H9 (cell line): ENCODE measurements at regions not wholly inside any gene's neighbourhood (a gene's known extent, or its start where the extent isn't known, plus 50 kb on each side); places are given as distances from the start of the nearest gene placed in this dataset.

ENCODE experiments used
- DNase-seq: peaks from one replicate; pipeline ENCODE4 v3.0.0-alpha.2; 2017
- H2AFZ ChIP-seq: one replicate; pipeline ENCODE4 v1.6.1; 2013; ENCODE audit warnings: mild to moderate bottlenecking, low read length, control low read depth, moderate library complexity
- H2AK5ac ChIP-seq: 2 replicates; pipeline ENCODE4 v1.6.1; 2013; ENCODE audit warnings: low read length, control low read depth, mixed read lengths; ENCODE audit not compliant: insufficient read length
- H2BK120ac ChIP-seq: one replicate; pipeline ENCODE4 v1.6.1; 2013; ENCODE audit warnings: low read depth, mild to moderate bottlenecking, low read length, control low read depth, inconsistent platforms; ENCODE audit not compliant: poor library complexity, severe bottlenecking
- H2BK12ac ChIP-seq: 2 replicates; pipeline ENCODE4 v1.6.1; 2013; ENCODE audit warnings: low read length, control low read depth, mixed read lengths, low read depth; ENCODE audit not compliant: insufficient read length
- H2BK15ac ChIP-seq: 2 replicates; pipeline ENCODE4 v1.6.1; 2013; ENCODE audit warnings: low read depth, low read length, control low read depth
- H2BK20ac ChIP-seq: one replicate; pipeline ENCODE4 v1.6.1; 2013; ENCODE audit warnings: low read depth, mild to moderate bottlenecking, low read length, control low read depth, inconsistent platforms; ENCODE audit not compliant: poor library complexity, severe bottlenecking
- H2BK5ac ChIP-seq: 2 replicates; pipeline ENCODE4 v1.6.1; 2013; ENCODE audit warnings: low read length, control low read depth, mixed read lengths; ENCODE audit not compliant: insufficient read length
- H3K14ac ChIP-seq: 2 replicates; pipeline ENCODE4 v1.6.1; 2013; ENCODE audit warnings: low read length, control low read depth; ENCODE audit not compliant: insufficient read depth
- H3K18ac ChIP-seq: 2 replicates; pipeline ENCODE4 v1.6.1; 2013; ENCODE audit warnings: low read depth, mild to moderate bottlenecking, mixed read lengths, low read length, control low read depth; ENCODE audit not compliant: insufficient read length
- H3K23ac ChIP-seq: 2 replicates; pipeline ENCODE4 v1.6.1; 2013; ENCODE audit warnings: low read length, control low read depth, mixed read lengths, low read depth; ENCODE audit not compliant: insufficient read length
- H3K23me2 ChIP-seq: 2 replicates; pipeline ENCODE4 v1.6.1; 2013; ENCODE audit warnings: low read depth, mild to moderate bottlenecking, mixed read lengths, low read length, control low read depth; ENCODE audit not compliant: insufficient read length, poor library complexity, severe bottlenecking
- H3K27ac ChIP-seq: 2 replicates; pipeline ENCODE4 v1.5.1; 2013; ENCODE audit warnings: low read length, control low read depth, mixed read lengths, low read depth; ENCODE audit not compliant: insufficient read length
- H3K27me3 ChIP-seq: 2 replicates; pipeline ENCODE4 v1.6.1; 2013; ENCODE audit warnings: low read length, control low read depth, inconsistent platforms; ENCODE audit not compliant: insufficient read depth
- H3K4ac ChIP-seq: 2 replicates; pipeline ENCODE4 v1.6.1; 2013; ENCODE audit warnings: low read depth, mild to moderate bottlenecking, control low read depth, inconsistent platforms, low read length, moderate library complexity
- H3K4me1 ChIP-seq: 2 replicates; pipeline ENCODE4 v1.6.1; 2013; ENCODE audit warnings: low read length, control low read depth, inconsistent platforms; ENCODE audit not compliant: insufficient read depth
- H3K4me2 ChIP-seq: 2 replicates; pipeline ENCODE4 v1.6.1; 2013; ENCODE audit warnings: low read length, control low read depth, mixed read lengths; ENCODE audit not compliant: insufficient read length, insufficient read depth
- H3K56ac ChIP-seq: 2 replicates; pipeline ENCODE4 v1.6.1; 2013; ENCODE audit warnings: low read depth, mild to moderate bottlenecking, mixed read lengths, low read length, control low read depth; ENCODE audit not compliant: insufficient read length
- H3K79me1 ChIP-seq: 2 replicates; pipeline ENCODE4 v1.6.1; 2013; ENCODE audit warnings: low read depth, mild to moderate bottlenecking, moderate library complexity, low read length, control low read depth, inconsistent platforms; ENCODE audit not compliant: insufficient read depth, poor library complexity, severe bottlenecking
- H3K79me2 ChIP-seq: 2 replicates; pipeline ENCODE4 v1.6.1; 2013; ENCODE audit warnings: low read length, control low read depth, inconsistent platforms; ENCODE audit not compliant: insufficient read depth
- H3K9ac ChIP-seq: 2 replicates; pipeline ENCODE4 v1.6.1; 2013; ENCODE audit warnings: low read length, control low read depth, mixed read lengths; ENCODE audit not compliant: insufficient read length; ENCODE audit errors: extremely low read depth
- H3K9me3 ChIP-seq: one replicate; pipeline ENCODE4 v1.6.1; 2013; ENCODE audit warnings: low read depth, low read length, inconsistent platforms; ENCODE audit not compliant: control insufficient read depth
- H3T11ph ChIP-seq: one replicate; pipeline ENCODE4 v1.6.1; 2013; ENCODE audit warnings: mild to moderate bottlenecking, low read length, control low read depth, inconsistent platforms
- H4K20me1 ChIP-seq: one replicate; pipeline ENCODE4 v1.6.1; 2013; ENCODE audit not compliant: control insufficient read depth, insufficient read length, insufficient read depth
- H4K5ac ChIP-seq: 2 replicates; pipeline ENCODE4 v1.6.1; 2013; ENCODE audit warnings: low read depth, mild to moderate bottlenecking, mixed read lengths, low read length, control low read depth; ENCODE audit not compliant: insufficient read length
- H4K8ac ChIP-seq: replicated peaks from 2 replicates; pipeline ENCODE4 v1.6.1; 2013; ENCODE audit warnings: low read length, control low read depth, mixed read lengths, low read depth; ENCODE audit not compliant: insufficient read length
- H4K91ac ChIP-seq: 2 replicates; pipeline ENCODE4 v1.6.1; 2013; ENCODE audit warnings: low read depth, mild to moderate bottlenecking, moderate library complexity, mixed read lengths, low read length, control low read depth; ENCODE audit not compliant: insufficient read length
- H3K27ac Mint-ChIP-seq, 3 experiments: 2 replicates in 2 of 3; 3 replicates in 1 of 3; pipeline ENCODE4 v1.8.0; 2020 to 2021; ENCODE audit warnings: mixed read lengths in 3 of 3, mild to moderate bottlenecking in 1 of 3, moderate library complexity in 1 of 3
- H3K27me3 Mint-ChIP-seq: 2 replicates; pipeline ENCODE4 v1.8.0; 2021; ENCODE audit warnings: low read depth, mild to moderate bottlenecking, moderate library complexity, mixed read lengths
- H3K36me3 Mint-ChIP-seq, 3 experiments: 2 replicates in 2 of 3; 3 replicates in 1 of 3; pipeline ENCODE4 v1.8.0; 2020 to 2021; ENCODE audit warnings: low read depth in 3 of 3, mixed read lengths in 3 of 3; ENCODE audit not compliant: insufficient read depth in 1 of 3
- H3K4me1 Mint-ChIP-seq, 2 experiments: 2 replicates each; pipeline ENCODE4 v1.8.0; 2020; ENCODE audit warnings: mixed read lengths in 2 of 2
- H3K4me3 Mint-ChIP-seq, 2 experiments: 2 replicates in 1 of 2; 3 replicates in 1 of 2; pipeline ENCODE4 v1.8.0; 2020 to 2021; ENCODE audit warnings: mild to moderate bottlenecking in 2 of 2, mixed read lengths in 2 of 2, moderate library complexity in 1 of 2
- H3K9me3 Mint-ChIP-seq, 2 experiments: 2 replicates in 1 of 2; 3 replicates in 1 of 2; pipeline ENCODE4 v1.8.0; 2020; ENCODE audit warnings: mild to moderate bottlenecking in 2 of 2, mixed read lengths in 2 of 2, moderate library complexity in 1 of 2
- CTCF ChIP-seq: fragments of 200-600 bp; sonication (generic); conservative IDR thresholded peaks from 3 replicates; pipeline ENCODE4 v1.8.0; 2021; ENCODE audit warnings: antibody characterized with exemption, mild to moderate bottlenecking
- WGBS: extraction: QIAGEN DNeasy Blood & Tissue Kit; methylation state at CpG from one replicate; pipeline ENCODE4 v1.1.7; 2013; ENCODE audit warnings: missing lambda C conversion rate, low lambda C conversion rate, mixed read lengths; ENCODE audit not compliant: insufficient read length; ENCODE audit errors: extremely low coverage; 5-methylcytosine and 5-hydroxymethylcytosine counted together

GRCh38 chr2:175253871-175254270, 72.4 kb upstream of the ATP5MC3 start:
- no CpG with 5 or more reads among the region's 3 CpGs for WGBS
- Histone ChIP-seq H3K9me3 (no peaks in the 10 kb centered on the region), H4K8ac (no peak overlapping the region), H4K5ac (no peak overlapping the region), H2AK5ac (no peak overlapping the region), H3K14ac (no peak overlapping the region), H3K27me3 (no peaks in the 10 kb centered on the region), H2AFZ (no peak overlapping the region), H3K27ac (no peak overlapping the region), H3K18ac (no peak overlapping the region), H3K4ac (no peak overlapping the region), H2BK120ac (no peak overlapping the region), H3K23ac (no peak overlapping the region), H3T11ph (no peak overlapping the region), H3K23me2 (no peaks in the 10 kb centered on the region), H3K79me2 (no peaks in the 10 kb centered on the region), H3K9ac (no peak overlapping the region), H2BK20ac (no peak overlapping the region), H3K79me1 (no peaks in the 10 kb centered on the region), H4K91ac (no peak overlapping the region), H3K4me1 (no peaks in the 10 kb centered on the region), H2BK15ac (no peak overlapping the region), H3K4me2 (no peak overlapping the region), H2BK5ac (no peak overlapping the region), H3K56ac (no peak overlapping the region), H2BK12ac (no peak overlapping the region), H4K20me1 (no peaks in the 10 kb centered on the region)
- TF ChIP-seq CTCF, result no peak
- peaks cover 0 to 16% (median 0%) of the 10 kb centered on the region in 3 experiments; a peak in 5 of 7 replicates for H3K36me3 Mint-ChIP-seq
- peaks cover 8% of the 10 kb centered on the region in 2 experiments; a peak in 4 of 5 replicates for H3K9me3 Mint-ChIP-seq
- H3K4me3 Mint-ChIP-seq, result no peak overlapping the region
- H3K27ac Mint-ChIP-seq, result no peak overlapping the region
- H3K4me1 Mint-ChIP-seq, result no peaks in the 10 kb centered on the region
- no peak for DNase-seq
- peaks cover 5% of the 10 kb centered on the region for H3K27me3 Mint-ChIP-seq
